Omental fat pad (tissue), 3 donors: ENCODE measurements at regions not wholly inside any gene's neighbourhood (a gene's known extent, or its start where the extent isn't known, plus 50 kb on each side); places are given as distances from the start of the nearest gene placed in this dataset.

Source experiments
- ATAC-seq: fragments of 150-250 bp; one replicate; pipeline ENCODE4 v1.9.1; 2016; ENCODE audit warnings: mild to moderate bottlenecking, moderate library complexity; ENCODE audit not compliant: low FRiP score
- DNase-seq: peaks from one replicate; pipeline ENCODE4 v3.0.0-alpha.2; 2019; ENCODE audit warnings: low spot score
- CTCF ChIP-seq, 3 donors: fragments of 450-650 bp; IDR thresholded peaks; one replicate each; pipeline ENCODE4 v1.5.1; 2016 to 2017; ENCODE audit warnings: antibody characterized with exemption in 3 of 3, mild to moderate bottlenecking in 3 of 3, moderate library complexity in 2 of 3

GRCh38 chr14:28077021-28077420, 689.6 kb upstream of the FOXG1 start:
- TF ChIP-seq CTCF (IDR thresholded peaks at IDR 0.05) = no peak
- DNase-seq (no peak), ATAC-seq (no peak)

GRCh38 chr14:28083389-28083788, 683.2 kb upstream of the FOXG1 start:
- DNase-seq = no peak
- no peak for TF ChIP-seq CTCF (IDR thresholded peaks at IDR 0.05)
- no peak for ATAC-seq

GRCh38 chr14:28088125-28088524, 678.5 kb upstream of the FOXG1 start:
- no peak for TF ChIP-seq CTCF (IDR thresholded peaks at IDR 0.05)
- ATAC-seq (no peak), DNase-seq (no peak)

- ATAC-seq (no peak), DNase-seq (no peak)
- TF ChIP-seq CTCF (IDR thresholded peaks at IDR 0.05) = no peak
These were observed 669.0 kb upstream of the FOXG1 start for GRCh38 chr14:28097585-28097984.

GRCh38 chr14:28098856-28099255, 667.7 kb upstream of the FOXG1 start:
- ATAC-seq (no peak), DNase-seq (no peak)
- TF ChIP-seq CTCF (IDR thresholded peaks at IDR 0.05) = no peak

- TF ChIP-seq CTCF (IDR thresholded peaks at IDR 0.05) = no peak
- ATAC-seq (no peak), DNase-seq (no peak)
These were observed 664.6 kb upstream of the FOXG1 start for GRCh38 chr14:28102001-28102400.

- no peak for TF ChIP-seq CTCF (IDR thresholded peaks at IDR 0.05)
- no peak for DNase-seq
- ATAC-seq = no peak
These were observed 663.8 kb upstream of the FOXG1 start for GRCh38 chr14:28102814-28103213.
